ENCODE measurements at regions not wholly inside any gene's neighbourhood (a gene's known extent, or its start where the extent isn't known, plus 50 kb on each side); places are given as distances from the start of the nearest gene placed in this dataset.

DNA sequence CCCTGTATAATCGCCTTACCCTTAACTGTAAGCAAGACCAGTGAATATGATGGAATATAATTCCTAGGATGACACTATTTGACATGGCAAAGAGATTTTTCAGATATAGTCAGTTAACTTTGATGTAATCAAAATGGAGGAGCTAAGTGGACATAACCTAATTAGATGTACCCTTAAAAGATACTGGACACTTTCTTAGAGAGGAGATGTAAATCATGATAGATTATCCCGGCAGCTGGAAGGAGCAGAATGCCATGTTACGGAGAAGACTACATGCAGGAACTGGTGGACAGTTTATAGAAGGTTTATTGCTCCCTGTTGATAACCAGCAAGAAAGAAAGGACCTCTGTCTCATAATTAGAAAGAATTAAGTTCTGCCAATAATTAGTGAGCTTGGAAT, 1142.9 kb downstream of the SI start:
- TF ChIP-seq, protein P1, sequence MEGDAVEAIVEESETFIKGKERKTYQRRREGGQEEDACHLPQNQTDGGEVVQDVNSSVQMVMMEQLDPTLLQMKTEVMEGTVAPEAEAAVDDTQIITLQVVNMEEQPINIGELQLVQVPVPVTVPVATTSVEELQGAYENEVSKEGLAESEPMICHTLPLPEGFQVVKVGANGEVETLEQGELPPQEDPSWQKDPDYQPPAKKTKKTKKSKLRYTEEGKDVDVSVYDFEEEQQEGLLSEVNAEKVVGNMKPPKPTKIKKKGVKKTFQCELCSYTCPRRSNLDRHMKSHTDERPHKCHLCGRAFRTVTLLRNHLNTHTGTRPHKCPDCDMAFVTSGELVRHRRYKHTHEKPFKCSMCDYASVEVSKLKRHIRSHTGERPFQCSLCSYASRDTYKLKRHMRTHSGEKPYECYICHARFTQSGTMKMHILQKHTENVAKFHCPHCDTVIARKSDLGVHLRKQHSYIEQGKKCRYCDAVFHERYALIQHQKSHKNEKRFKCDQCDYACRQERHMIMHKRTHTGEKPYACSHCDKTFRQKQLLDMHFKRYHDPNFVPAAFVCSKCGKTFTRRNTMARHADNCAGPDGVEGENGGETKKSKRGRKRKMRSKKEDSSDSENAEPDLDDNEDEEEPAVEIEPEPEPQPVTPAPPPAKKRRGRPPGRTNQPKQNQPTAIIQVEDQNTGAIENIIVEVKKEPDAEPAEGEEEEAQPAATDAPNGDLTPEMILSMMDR (IDR thresholded peaks at IDR 0.05), result no peak
- no peak for TF ChIP-seq POLR2A (IDR thresholded peaks at IDR 0.05)
